ENCODE measurements at regions not wholly inside any gene's neighbourhood (a gene's known extent, or its start where the extent isn't known, plus 50 kb on each side); places are given as distances from the start of the nearest gene placed in this dataset.

- intact Hi-C loops (cut with DNase I), result no loop called here
- Histone ChIP-seq H3K27ac (no peak overlapping the region), H3K4me1 (replicated peaks) (no peaks in the 10 kb centered on the region), H3K36me3 (no peaks in the 10 kb centered on the region), H3K27me3 (replicated peaks; ENCODE audit: insufficient read depth) (no peaks in the 10 kb centered on the region), H3K9me3 (no peaks in the 10 kb centered on the region), H3K4me3 (no peak overlapping the region)
- no peak for DNase-seq (ENCODE audit: low spot score)
- no peak for TF ChIP-seq POLR2AphosphoS5 (IDR thresholded peaks at IDR 0.05)
- no peak for TF ChIP-seq CTCF (IDR thresholded peaks at IDR 0.05)
- no peak for TF ChIP-seq POLR2A (IDR thresholded peaks at IDR 0.05)
- WGBS, result 78% methylated on average over 1 of the region's 1 CpG
Observed at GRCh38 chr12:41769810-41770209, 374.9 kb downstream of the GXYLT1 start.

- no peak overlapping the region for H3K4me3 ChIP-seq
- H3K36me3 ChIP-seq, result no peaks in the 10 kb centered on the region
- no peaks in the 10 kb centered on the region for H3K9me3 ChIP-seq
- intact Hi-C loops (cut with DNase I), result no loop called here
- H3K27me3 ChIP-seq (replicated peaks; ENCODE audit: insufficient read depth), result no peaks in the 10 kb centered on the region
- TF ChIP-seq POLR2AphosphoS5 (IDR thresholded peaks at IDR 0.05) (no peak), POLR2A (IDR thresholded peaks at IDR 0.05) (no peak), CTCF (IDR thresholded peaks at IDR 0.05) (no peak)
- H3K27ac ChIP-seq, result no peak overlapping the region
- DNase-seq (ENCODE audit: low spot score), result no peak
- H3K4me1 ChIP-seq (replicated peaks), result no peaks in the 10 kb centered on the region
- WGBS, result 81% methylated on average over 7 of the region's 7 CpGs
Observed at GRCh38 chr12:41768456-41768855, 376.2 kb downstream of the GXYLT1 start.

- intact Hi-C loops (cut with DNase I), result no loop called here
- H3K27me3 ChIP-seq (replicated peaks; ENCODE audit: insufficient read depth), result no peaks in the 10 kb centered on the region
- no peaks in the 10 kb centered on the region for H3K36me3 ChIP-seq
- no peak for DNase-seq (ENCODE audit: low spot score)
- H3K27ac ChIP-seq, result no peak overlapping the region
- WGBS, result 74% methylated on average over 3 of the region's 3 CpGs
- no peak overlapping the region for H3K4me3 ChIP-seq
- no peak for TF ChIP-seq CTCF (IDR thresholded peaks at IDR 0.05)
- no peak for TF ChIP-seq POLR2AphosphoS5 (IDR thresholded peaks at IDR 0.05)
- no peak for TF ChIP-seq POLR2A (IDR thresholded peaks at IDR 0.05)
- H3K4me1 ChIP-seq (replicated peaks), result no peaks in the 10 kb centered on the region
- no peaks in the 10 kb centered on the region for H3K9me3 ChIP-seq
Observed at GRCh38 chr12:41762691-41763090, 382.0 kb downstream of the GXYLT1 start.

- Histone ChIP-seq H3K36me3 (no peaks in the 10 kb centered on the region), H3K27ac (no peak overlapping the region), H3K4me1 (replicated peaks) (no peaks in the 10 kb centered on the region), H3K9me3 (no peaks in the 10 kb centered on the region), H3K4me3 (no peak overlapping the region), H3K27me3 (replicated peaks; ENCODE audit: insufficient read depth) (no peaks in the 10 kb centered on the region)
- no peak for DNase-seq (ENCODE audit: low spot score)
- WGBS, result 80% methylated on average over 3 of the region's 3 CpGs
- intact Hi-C loops (cut with DNase I), result no loop called here
- TF ChIP-seq POLR2A (IDR thresholded peaks at IDR 0.05) (no peak), POLR2AphosphoS5 (IDR thresholded peaks at IDR 0.05) (no peak), CTCF (IDR thresholded peaks at IDR 0.05) (no peak)
Observed at GRCh38 chr12:41745593-41745992, 399.1 kb downstream of the GXYLT1 start.

- no peaks in the 10 kb centered on the region for H3K4me1 ChIP-seq (replicated peaks)
- no peak overlapping the region for H3K4me3 ChIP-seq
- TF ChIP-seq POLR2AphosphoS5 (IDR thresholded peaks at IDR 0.05) (no peak), CTCF (IDR thresholded peaks at IDR 0.05) (no peak), POLR2A (IDR thresholded peaks at IDR 0.05) (no peak)
- DNase-seq (ENCODE audit: low spot score), result no peak
- no peaks in the 10 kb centered on the region for H3K9me3 ChIP-seq
- no peaks in the 10 kb centered on the region for H3K36me3 ChIP-seq
- H3K27ac ChIP-seq, result no peak overlapping the region
- H3K27me3 ChIP-seq (replicated peaks; ENCODE audit: insufficient read depth), result no peaks in the 10 kb centered on the region
- 86% methylated on average over 4 of the region's 4 CpGs for WGBS
- intact Hi-C loops (cut with DNase I), result no loop called here
Observed at GRCh38 chr12:41743835-41744234, 400.8 kb downstream of the GXYLT1 start.
